H54 (cell line): ENCODE measurements at regions not wholly inside any gene's neighbourhood (a gene's known extent, or its start where the extent isn't known, plus 50 kb on each side); places are given as distances from the start of the nearest gene placed in this dataset.

ENCODE experiments used
- DNase-seq: peaks from one replicate; pipeline ENCODE4 v3.0.0; 2011; ENCODE audit warnings: low spot score, mixed read lengths; ENCODE audit not compliant: insufficient read length
- FAIRE-seq: peaks from 3 replicates; lab custom pipeline; 2011; peaks lifted over from hg19 to GRCh38; lab: Jason Lieb, UNC
- POLR2A ChIP-seq: IDR thresholded peaks from 2 replicates; pipeline ENCODE4 v1.6.1; 2011; ENCODE audit warnings: low read depth, mild to moderate bottlenecking, low read length

- DNase-seq (no peak), FAIRE-seq (no peak)
- TF ChIP-seq POLR2A, result no peak
These were observed 195.9 kb downstream of the KDR start for GRCh38 chr4:54929459-54929858.

GRCh38 chr4:54924891-54925290, 200.5 kb downstream of the KDR start:
- DNase-seq, result no peak
- FAIRE-seq, result no peak
- no peak for TF ChIP-seq POLR2A

GRCh38 chr4:54915276-54915675, 210.1 kb downstream of the KDR start:
- DNase-seq (no peak), FAIRE-seq (no peak)
- TF ChIP-seq POLR2A, result no peak

GRCh38 chr4:54914781-54915180, 210.6 kb downstream of the KDR start:
- no peak for TF ChIP-seq POLR2A
- no peak for FAIRE-seq

GRCh38 chr4:54913751-54914526, 211.5 kb downstream of the KDR start:
- TF ChIP-seq POLR2A, result no peak
- FAIRE-seq, result no peak
- no peak for DNase-seq

More at GRCh38 chr4:54914781-54915180, 210.6 kb downstream of the KDR start:
- DNase-seq, result no peak

- DNase-seq (no peak), FAIRE-seq (no peak)
- TF ChIP-seq POLR2A, result no peak
These were observed 213.2 kb downstream of the KDR start for GRCh38 chr4:54912155-54912554.

GRCh38 chr4:54909961-54910360, 215.4 kb downstream of the KDR start:
- DNase-seq, result no peak
- no peak for TF ChIP-seq POLR2A
- FAIRE-seq, result no peak

- DNase-seq (no peak), FAIRE-seq (no peak)
- no peak for TF ChIP-seq POLR2A
These were observed 216.6 kb downstream of the KDR start for GRCh38 chr4:54908763-54909162.

- no peak for TF ChIP-seq POLR2A
- DNase-seq (no peak), FAIRE-seq (no peak)
These were observed 220.4 kb downstream of the KDR start for GRCh38 chr4:54904953-54905352.

GRCh38 chr4:54902976-54903375, 222.4 kb downstream of the KDR start:
- DNase-seq (no peak), FAIRE-seq (no peak)
- TF ChIP-seq POLR2A, result no peak

- no peak for FAIRE-seq
- no peak for DNase-seq
- TF ChIP-seq POLR2A, result no peak
These were observed 223.1 kb downstream of the KDR start for GRCh38 chr4:54902271-54902670.

GRCh38 chr4:54901202-54901601, 224.2 kb downstream of the KDR start:
- TF ChIP-seq POLR2A, result no peak
- no peak for FAIRE-seq
- no peak for DNase-seq

GRCh38 chr4:54898656-54899340, 226.6 kb downstream of the KDR start:
- FAIRE-seq, result no peak
- no peak for DNase-seq
- TF ChIP-seq POLR2A, result no peak

GRCh38 chr4:54898056-54898562, 227.3 kb downstream of the KDR start:
- DNase-seq (no peak), FAIRE-seq (no peak)
- no peak for TF ChIP-seq POLR2A
